ENCODE measurements at regions not wholly inside any gene's neighbourhood (a gene's known extent, or its start where the extent isn't known, plus 50 kb on each side); places are given as distances from the start of the nearest gene placed in this dataset.

DNA sequence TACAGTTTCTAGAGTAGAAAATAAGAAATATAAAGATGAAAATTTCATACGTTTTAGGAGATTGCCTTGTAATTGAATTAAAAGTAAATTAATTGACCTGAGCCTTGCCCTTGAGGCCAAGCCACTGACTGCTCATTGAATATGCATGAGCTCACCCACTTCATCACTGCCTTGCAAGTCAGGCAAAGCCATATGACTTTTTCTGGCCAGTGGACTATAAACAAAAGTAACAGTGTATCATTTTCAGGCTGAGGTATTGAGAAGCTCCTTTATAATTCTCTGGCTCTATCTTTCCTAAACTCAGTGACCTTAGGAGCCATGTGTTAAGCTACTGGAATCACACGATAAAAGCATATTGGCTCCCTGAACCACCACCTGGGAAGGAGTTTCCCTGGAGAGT lies 369.3 kb downstream of the NUAK1 start:
- TF ChIP-seq ASH2L (IDR thresholded peaks at IDR 0.05; ENCODE audit: borderline replicate concordance, low read depth) (no peak), CHD2 (IDR thresholded peaks at IDR 0.05; ENCODE audit: borderline replicate concordance, low read depth, low read length) (no peak), SMC3 (IDR thresholded peaks at IDR 0.05; ENCODE audit: borderline replicate concordance, low read length) (no peak), POLR2A (IDR thresholded peaks at IDR 0.05; ENCODE audit: low read depth, low read length) (no peak), SP1 (IDR thresholded peaks at IDR 0.05; ENCODE audit: low read depth, low read length) (no peak), RBBP5 (conservative IDR thresholded peaks at IDR 0.05) (no peak), ZNF274 (IDR thresholded peaks at IDR 0.05; ENCODE audit: insufficient read depth, insufficient read length) (no peak), FOXK2 (IDR thresholded peaks at IDR 0.05) (no peak), BRCA1 (IDR thresholded peaks at IDR 0.05; ENCODE audit: low read depth, low read length) (no peak), BHLHE40 (IDR thresholded peaks at IDR 0.05; ENCODE audit: borderline replicate concordance in 1 of 2, low read depth in 2 of 2, low read length in 1 of 2) (no peak), EGR1 (IDR thresholded peaks at IDR 0.05; ENCODE audit: borderline replicate concordance in 1 of 2, low read depth in 2 of 2, low read length in 2 of 2) (no peak)
- TF ChIP-seq, protein P1, sequence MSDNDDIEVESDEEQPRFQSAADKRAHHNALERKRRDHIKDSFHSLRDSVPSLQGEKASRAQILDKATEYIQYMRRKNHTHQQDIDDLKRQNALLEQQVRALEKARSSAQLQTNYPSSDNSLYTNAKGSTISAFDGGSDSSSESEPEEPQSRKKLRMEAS (IDR thresholded peaks at IDR 0.05; ENCODE audit: low read depth, low read length) = no peak
- TF ChIP-seq, protein P2, sequence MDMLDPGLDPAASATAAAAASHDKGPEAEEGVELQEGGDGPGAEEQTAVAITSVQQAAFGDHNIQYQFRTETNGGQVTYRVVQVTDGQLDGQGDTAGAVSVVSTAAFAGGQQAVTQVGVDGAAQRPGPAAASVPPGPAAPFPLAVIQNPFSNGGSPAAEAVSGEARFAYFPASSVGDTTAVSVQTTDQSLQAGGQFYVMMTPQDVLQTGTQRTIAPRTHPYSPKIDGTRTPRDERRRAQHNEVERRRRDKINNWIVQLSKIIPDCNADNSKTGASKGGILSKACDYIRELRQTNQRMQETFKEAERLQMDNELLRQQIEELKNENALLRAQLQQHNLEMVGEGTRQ (IDR thresholded peaks at IDR 0.05; ENCODE audit: borderline replicate concordance, low read depth, low read length) = no peak
- TF ChIP-seq, protein P3, sequence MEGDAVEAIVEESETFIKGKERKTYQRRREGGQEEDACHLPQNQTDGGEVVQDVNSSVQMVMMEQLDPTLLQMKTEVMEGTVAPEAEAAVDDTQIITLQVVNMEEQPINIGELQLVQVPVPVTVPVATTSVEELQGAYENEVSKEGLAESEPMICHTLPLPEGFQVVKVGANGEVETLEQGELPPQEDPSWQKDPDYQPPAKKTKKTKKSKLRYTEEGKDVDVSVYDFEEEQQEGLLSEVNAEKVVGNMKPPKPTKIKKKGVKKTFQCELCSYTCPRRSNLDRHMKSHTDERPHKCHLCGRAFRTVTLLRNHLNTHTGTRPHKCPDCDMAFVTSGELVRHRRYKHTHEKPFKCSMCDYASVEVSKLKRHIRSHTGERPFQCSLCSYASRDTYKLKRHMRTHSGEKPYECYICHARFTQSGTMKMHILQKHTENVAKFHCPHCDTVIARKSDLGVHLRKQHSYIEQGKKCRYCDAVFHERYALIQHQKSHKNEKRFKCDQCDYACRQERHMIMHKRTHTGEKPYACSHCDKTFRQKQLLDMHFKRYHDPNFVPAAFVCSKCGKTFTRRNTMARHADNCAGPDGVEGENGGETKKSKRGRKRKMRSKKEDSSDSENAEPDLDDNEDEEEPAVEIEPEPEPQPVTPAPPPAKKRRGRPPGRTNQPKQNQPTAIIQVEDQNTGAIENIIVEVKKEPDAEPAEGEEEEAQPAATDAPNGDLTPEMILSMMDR (IDR thresholded peaks at IDR 0.05 in 2 of 3, conservative IDR thresholded peaks at IDR 0.05 in 1 of 3; ENCODE audit: control insufficient read depth in 2 of 3, extremely low read depth in 1 of 3, insufficient read depth in 1 of 3, low read depth in 3 of 3, low read length in 3 of 3) = no peak
